IMR-90 (cell line): ENCODE measurements at regions not wholly inside any gene's neighbourhood (a gene's known extent, or its start where the extent isn't known, plus 50 kb on each side); places are given as distances from the start of the nearest gene placed in this dataset.

Experiments
- ATAC-seq: fragments of 200-7000 bp; cut with Tn5 transposase; 2 replicates; pipeline ENCODE4 v1.9.1; 2020; ENCODE audit warnings: low read depth, mild to moderate bottlenecking, moderate library complexity
- BruUV-seq: library from RNA; stranded (reverse); fragments of 400-500 nt; replicated peaks from 2 replicates; lab custom pipeline; 2021; lab: Mats Ljungman, UMichigan
- CTCF ChIA-PET: fragments of 300-600 bp; formaldehyde crosslinking; extraction: SDS; loops from one replicate; lab custom pipeline; 2021; ENCODE audit warnings: antibody characterized with exemption; lab: Yijun Ruan, JAX
- POLR2A ChIA-PET: fragments of 300-600 bp; sonication (Branson Sonifier 250); formaldehyde crosslinking; loops from one replicate; lab custom pipeline; 2022; ENCODE audit warnings: antibody characterized with exemption; ENCODE audit not compliant: unreplicated experiment; lab: Charles Lee
- DNase-seq: peaks from one replicate; pipeline ENCODE4 v3.0.0; 2013
- H2AFZ ChIP-seq: replicated peaks from 2 replicates; pipeline ENCODE3; 2013; ENCODE audit warnings: low read length, mild to moderate bottlenecking; ENCODE audit not compliant: poor library complexity
- H2AK5ac ChIP-seq: 2 replicates; pipeline ENCODE4 v1.6.1; 2013; ENCODE audit warnings: low read depth, low read length, inconsistent platforms
- H2AK9ac ChIP-seq: replicated peaks from 2 replicates; pipeline ENCODE3; 2013; ENCODE audit warnings: mild to moderate bottlenecking, low read depth, low read length, moderate library complexity; ENCODE audit not compliant: poor library complexity
- H2BK120ac ChIP-seq: 2 replicates; pipeline ENCODE4 v1.6.1; 2013; ENCODE audit warnings: low read depth, low read length, inconsistent platforms
- H2BK15ac ChIP-seq: 3 replicates; pipeline ENCODE4 v1.6.1; 2013; ENCODE audit warnings: low read depth, low read length, inconsistent platforms
- H2BK20ac ChIP-seq: 2 replicates; pipeline ENCODE4 v1.6.1; 2013; ENCODE audit warnings: low read depth, mild to moderate bottlenecking, inconsistent platforms, low read length, moderate library complexity
- H2BK5ac ChIP-seq: 2 replicates; pipeline ENCODE4 v1.6.1; 2013; ENCODE audit warnings: mild to moderate bottlenecking, low read depth, low read length, inconsistent platforms; ENCODE audit not compliant: poor library complexity, severe bottlenecking
- H3K14ac ChIP-seq: replicated peaks from 2 replicates; pipeline ENCODE4 v1.6.1; 2013; ENCODE audit warnings: low read depth, low read length, inconsistent platforms
- H3K18ac ChIP-seq: 2 replicates; pipeline ENCODE4 v1.6.1; 2013; ENCODE audit warnings: low read depth, low read length, control low read depth
- H3K23ac ChIP-seq: 2 replicates; pipeline ENCODE4 v1.6.1; 2013; ENCODE audit warnings: low read depth, low read length, inconsistent platforms
- H3K27ac ChIP-seq: 2 replicates; pipeline ENCODE4 v1.5.1; 2013; ENCODE audit warnings: mild to moderate bottlenecking, control low read depth, low read length; ENCODE audit not compliant: insufficient read depth
- H3K27me3 ChIP-seq: 2 replicates; pipeline ENCODE4 v1.6.1; 2013; ENCODE audit warnings: low read length; ENCODE audit not compliant: control insufficient read depth, insufficient read depth
- H3K36me3 ChIP-seq: 2 replicates; pipeline ENCODE4 v1.6.1; 2013; ENCODE audit warnings: low read length, mixed read lengths; ENCODE audit not compliant: control insufficient read depth, insufficient read depth
- H3K4ac ChIP-seq: 2 replicates; pipeline ENCODE4 v1.6.1; 2013; ENCODE audit warnings: low read depth, low read length, inconsistent platforms
- H3K4me1 ChIP-seq: 2 replicates; pipeline ENCODE4 v1.6.1; 2013; ENCODE audit warnings: low read length, mixed read lengths; ENCODE audit not compliant: control insufficient read depth, insufficient read depth
- H3K4me2 ChIP-seq: 2 replicates; pipeline ENCODE4 v1.6.1; 2013; ENCODE audit warnings: low read depth, mild to moderate bottlenecking, control low read depth, low read length, moderate library complexity
- H3K4me3 ChIP-seq: 2 replicates; pipeline ENCODE4 v1.5.1; 2013; ENCODE audit warnings: low read depth, mild to moderate bottlenecking, control low read depth, low read length, moderate library complexity; ENCODE audit not compliant: insufficient read depth
- H3K56ac ChIP-seq: 2 replicates; pipeline ENCODE4 v1.6.1; 2013; ENCODE audit warnings: low read length, inconsistent platforms; ENCODE audit not compliant: insufficient read depth; ENCODE audit errors: extremely low read depth
- H3K79me1 ChIP-seq, 2 experiments: 2 replicates each; pipeline ENCODE4 v1.6.1; 2013; ENCODE audit warnings: low read length in 2 of 2, inconsistent platforms in 1 of 2, low read depth in 1 of 2
- H3K9ac ChIP-seq: 2 replicates; pipeline ENCODE4 v1.6.1; 2013; ENCODE audit warnings: low read depth, low read length, control low read depth
- H3K9me1 ChIP-seq: 2 replicates; pipeline ENCODE4 v1.6.1; 2013; ENCODE audit warnings: low read length, inconsistent platforms; ENCODE audit not compliant: insufficient read depth
- H3K9me3 ChIP-seq: 2 replicates; pipeline ENCODE4 v1.6.1; 2013; ENCODE audit warnings: low read length; ENCODE audit not compliant: control insufficient read depth, insufficient read depth
- H4K20me1 ChIP-seq: 2 replicates; pipeline ENCODE4 v1.6.1; 2013; ENCODE audit warnings: low read length, inconsistent platforms; ENCODE audit not compliant: insufficient read depth
- H4K5ac ChIP-seq: 2 replicates; pipeline ENCODE4 v1.6.1; 2013; ENCODE audit warnings: mild to moderate bottlenecking, low read depth, low read length, control low read depth
- H4K8ac ChIP-seq, 2 experiments: 2 replicates each; pipeline ENCODE4 v1.6.1; 2013; ENCODE audit warnings: low read depth in 2 of 2, low read length in 2 of 2, control low read depth in 1 of 2, inconsistent platforms in 1 of 2
- H4K91ac ChIP-seq: 2 replicates; pipeline ENCODE4 v1.6.1; 2013; ENCODE audit warnings: low read depth, low read length, inconsistent platforms; ENCODE audit not compliant: insufficient read depth
- SMC3 ChIP-seq: fragments of 150-350 bp; IDR thresholded peaks from 2 replicates; pipeline ENCODE4 v1.6.1; 2016; ENCODE audit warnings: low read depth, mild to moderate bottlenecking, antibody characterized with exemption, low read length, moderate library complexity
- USF2 ChIP-seq: fragments of 150-350 bp; IDR thresholded peaks from 2 replicates; pipeline ENCODE4 v1.6.1; 2017; ENCODE audit warnings: mild to moderate bottlenecking, antibody characterized with exemption, low read length, low read depth
- WGBS, 2 experiments: methylation state at CpG; one replicate each; pipeline versions ENCODE4 v1.1.5 to v1.1.7; 2013; ENCODE audit warnings: missing lambda C conversion rate in 2 of 2; ENCODE audit not compliant: insufficient read length in 1 of 2; ENCODE audit errors: extremely low coverage in 2 of 2; 5-methylcytosine and 5-hydroxymethylcytosine counted together
- dilution Hi-C: fragments of 300-500 bp; cut with HindIII; formaldehyde crosslinking; loops from one replicate; pipeline ENCODE4 v1.14.3; 2018; ENCODE audit warnings: low sequenced_read_pairs; ENCODE audit not compliant: unreplicated experiment
- in situ Hi-C: fragments of 300-500 bp; cut with MboI; formaldehyde crosslinking; loops from 3 replicates; pipeline ENCODE4 v1.14.3; 2019; ENCODE audit warnings: low sequenced_read_pairs, inconsistent platforms, mixed read lengths
- intact Hi-C: fragments of 100-400 bp; cut with micrococcal nuclease; formaldehyde crosslinking; loops from 2 replicates; pipeline ENCODE4 v1.10.0; 2022

GRCh38 chr12:47025798-47026197 is 53.6 kb upstream of the PCED1B start:
- DNase-seq, result no peak
- Histone ChIP-seq H4K5ac (no peak overlapping the region), H4K8ac (no peak overlapping the region), H3K18ac (no peak overlapping the region), H3K9me3 (no peaks in the 10 kb centered on the region), H3K27ac (no peak overlapping the region), H3K79me1 (peaks cover 0 to 5% of the 10 kb centered on the region in 2 experiments; a peak in 1 of 4 replicates), H4K91ac (no peak overlapping the region), H3K14ac (no peak overlapping the region), H3K4me3 (no peak overlapping the region), H3K4me1 (no peaks in the 10 kb centered on the region; the same call in 1 of the 2 replicates), H3K4me2 (no peak overlapping the region), H3K4ac (no peak overlapping the region), H2BK15ac (no peak overlapping the region; the same call in 2 of the 3 replicates), H3K56ac (no peak overlapping the region), H3K9me1 (no peaks in the 10 kb centered on the region), H2BK120ac (no peak overlapping the region), H2BK5ac (no peak overlapping the region), H3K36me3 (no peaks in the 10 kb centered on the region), H3K23ac (no peak overlapping the region), H2AK5ac (no peak overlapping the region), H3K9ac (no peak overlapping the region), H2AK9ac (no peak overlapping the region), H3K27me3 (no peaks in the 10 kb centered on the region), H4K20me1 (no peaks in the 10 kb centered on the region), H2BK20ac (no peak overlapping the region), H2AFZ (no peak overlapping the region)
- no peak for TF ChIP-seq SMC3
- no peak for TF ChIP-seq USF2
- POLR2A ChIA-PET, result no interaction called here
- ATAC-seq, result no peak
- dilution Hi-C loops, result no loop called here
- in situ Hi-C loops, result no loop called here
- intact Hi-C loops, result no loop called here
- CTCF ChIA-PET, result no interaction called here
- no TSS peak for BruUV-seq
- WGBS, 2 experiments, result 100% methylated on average over 1 of the region's 2 CpGs; no CpG with 5 or more reads in 1 of the 2 experiments
